GOT3 (cell line): ENCODE measurements at regions not wholly inside any gene's neighbourhood (a gene's known extent, or its start where the extent isn't known, plus 50 kb on each side); places are given as distances from the start of the nearest gene placed in this dataset.
"Not testable (repeated sequence)": the region's sequence is repeated elsewhere in the genome, so short reads cannot be mapped to it uniquely, and the experiment has no call there.

Source experiments
- DNase-seq: peaks from one replicate; lab custom pipeline; 2025; ENCODE audit warnings: mixed read lengths; lab: John Stamatoyannopoulos, UW

DNA sequence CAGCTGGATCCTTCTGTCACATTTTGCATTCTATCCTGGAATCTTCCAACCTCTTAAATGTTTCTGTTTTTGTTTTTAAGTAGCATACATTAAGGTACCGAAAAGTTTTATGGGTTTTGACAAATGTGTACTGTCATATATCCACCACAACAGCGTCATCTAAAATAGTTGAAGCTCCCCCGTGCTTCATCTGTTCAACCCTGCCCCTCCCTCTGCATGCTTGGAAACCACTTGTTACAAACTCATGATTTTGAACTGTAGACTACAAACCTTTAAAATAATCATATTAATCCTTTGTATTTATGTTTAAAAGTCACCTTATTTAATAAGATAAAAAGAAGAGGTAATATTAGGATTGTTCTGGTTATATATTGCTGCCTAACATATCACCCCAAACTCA lies 182.8 kb upstream of the SMIM30 start:
- no peak for DNase-seq

DNA sequence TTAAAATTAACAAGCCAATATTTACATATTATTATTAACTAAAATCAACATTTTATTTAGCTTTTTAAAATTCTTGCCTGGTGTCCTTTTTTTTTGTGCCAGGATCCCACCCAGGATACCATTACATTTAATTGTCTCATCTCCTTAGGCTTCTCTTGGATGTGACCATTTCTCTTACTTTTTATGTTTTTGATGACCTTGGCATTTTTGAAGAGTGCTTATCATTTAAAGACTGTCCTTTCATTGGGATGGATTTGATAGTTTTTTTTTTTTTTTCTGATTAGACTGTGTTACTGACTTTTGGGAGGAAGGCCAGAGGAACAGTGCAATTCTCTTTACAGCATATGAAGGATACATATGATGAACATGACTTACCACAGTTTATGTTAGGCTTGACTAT lies 181.4 kb upstream of the SMIM30 start:
- no peak for DNase-seq

DNA sequence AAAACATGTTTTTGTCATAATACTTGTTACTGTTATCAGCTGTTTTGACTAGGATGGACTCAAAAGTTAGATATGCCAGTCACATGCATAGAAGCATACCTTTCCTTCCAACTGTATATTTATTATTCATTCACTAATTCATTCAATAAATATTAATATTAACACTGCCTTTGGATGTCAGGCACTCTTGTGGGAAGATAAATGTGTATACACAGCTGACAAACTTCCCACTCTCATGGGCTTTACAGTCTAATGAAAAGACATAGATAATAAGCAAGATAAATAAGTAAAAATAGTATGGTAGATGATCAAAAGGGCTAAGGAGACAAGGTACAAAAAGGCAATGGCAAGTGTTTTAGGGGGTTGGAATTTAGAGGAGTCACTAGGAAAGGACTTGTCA lies 180.1 kb upstream of the SMIM30 start:
- no peak for DNase-seq

DNA sequence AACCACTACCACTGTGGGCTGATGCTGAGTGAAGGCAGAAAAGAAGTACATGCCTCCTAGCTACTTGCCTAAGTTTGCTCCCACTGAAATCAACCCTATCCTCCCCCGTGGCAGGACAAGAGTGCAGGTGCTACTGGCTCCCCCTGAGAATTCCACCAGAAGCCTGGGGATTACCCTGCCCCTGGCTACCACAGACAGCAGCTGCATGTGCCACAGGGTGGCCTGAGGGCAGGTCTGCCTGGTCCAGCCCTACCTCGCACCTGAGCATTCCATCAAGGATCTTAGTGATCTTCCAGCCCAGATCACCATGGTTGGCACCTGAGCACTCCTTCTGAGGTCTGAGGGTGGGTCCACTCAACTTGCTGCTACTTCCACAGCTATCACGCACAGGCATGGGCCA lies 176.4 kb upstream of the SMIM30 start:
- no peak for DNase-seq

DNA sequence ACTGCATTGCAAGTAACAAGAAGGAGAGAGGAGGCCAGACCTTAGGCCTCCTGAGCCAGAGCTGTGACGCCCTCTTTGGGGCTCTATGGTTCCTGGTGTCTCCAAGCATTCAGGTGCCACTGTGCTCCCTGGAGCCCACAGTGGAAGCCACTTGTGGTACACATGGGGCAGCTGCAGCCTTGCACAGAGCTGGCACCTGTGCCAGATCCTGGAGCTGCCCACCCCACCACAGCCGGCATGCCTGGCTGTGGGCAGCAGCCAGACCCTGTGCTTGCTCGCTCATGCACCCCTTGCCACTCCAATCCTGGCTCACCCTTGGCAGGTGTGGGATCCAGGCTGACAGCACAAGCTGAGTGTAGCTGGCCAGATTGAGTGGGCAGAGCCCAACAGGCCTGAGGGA lies 173.8 kb upstream of the SMIM30 start:
- DNase-seq: no peak

DNA sequence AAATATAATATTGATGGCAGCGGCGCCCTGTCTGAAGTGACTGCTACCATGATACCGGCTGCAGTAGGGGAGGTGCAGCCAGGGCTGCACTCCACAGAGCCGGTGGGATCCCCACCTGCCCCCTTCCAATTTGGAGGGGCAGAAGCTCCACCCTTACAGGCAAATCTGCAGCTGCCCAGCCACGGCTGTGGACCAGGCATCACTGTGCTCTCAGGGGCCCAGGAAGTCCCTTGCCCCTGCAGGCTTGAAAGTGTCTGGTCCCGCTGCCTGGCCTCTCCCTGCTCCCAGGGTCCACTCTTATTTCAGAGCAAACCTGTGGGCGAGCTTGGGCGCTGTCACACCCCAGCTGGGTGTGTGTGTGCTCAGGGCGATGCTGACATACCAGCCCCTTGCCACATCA lies 172.7 kb upstream of the SMIM30 start:
- DNase-seq: no peak

DNA sequence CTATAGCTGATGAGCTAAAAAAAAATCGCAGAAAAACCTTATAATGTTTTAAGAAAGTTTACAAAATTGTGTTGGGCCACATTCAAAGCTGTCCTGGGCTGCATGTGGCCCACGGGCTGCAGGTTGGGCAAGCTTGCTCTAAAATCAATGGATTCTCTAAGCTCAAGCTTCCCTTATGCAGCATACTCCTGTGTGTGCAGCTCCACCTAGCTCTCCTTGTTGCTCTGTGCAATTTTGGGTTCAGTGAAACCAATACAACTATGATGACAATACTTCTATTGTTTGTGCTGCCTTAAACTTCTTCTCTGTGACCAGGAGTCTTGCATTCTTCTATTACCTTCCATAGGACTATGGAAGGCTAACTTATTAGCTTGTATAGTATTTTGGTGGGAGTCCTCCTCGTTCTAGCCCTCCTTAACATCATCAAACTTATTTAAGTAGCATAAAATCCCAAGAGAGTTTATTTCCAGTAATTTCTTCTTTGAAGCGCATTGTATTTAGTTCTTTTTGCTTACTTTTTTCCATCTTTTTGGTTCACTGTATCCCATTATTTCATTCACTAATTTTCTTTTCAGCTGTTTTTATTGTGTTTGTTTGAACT lies 170.9 kb upstream of the SMIM30 start:
- DNase-seq: no peak

DNA sequence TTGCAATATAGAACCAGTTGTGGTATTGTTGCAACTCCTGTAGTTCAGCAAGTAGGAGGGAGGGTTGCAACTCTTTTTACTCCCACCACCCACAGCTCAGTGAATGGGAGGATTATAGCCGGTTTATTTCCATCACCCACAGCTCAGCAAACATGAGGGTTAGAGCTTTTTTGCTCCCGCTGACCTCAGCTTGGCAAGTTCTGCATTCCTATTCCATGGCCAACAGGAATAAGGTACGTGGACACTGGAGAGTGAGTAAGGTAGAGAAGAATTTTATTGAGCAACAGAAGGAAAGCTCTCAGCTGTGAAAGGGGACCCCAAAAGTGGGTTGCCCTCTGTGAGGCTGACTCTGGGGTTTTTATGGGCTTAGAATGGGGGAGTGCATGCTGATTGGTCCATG lies 167.1 kb upstream of the SMIM30 start:
- no peak for DNase-seq

DNA sequence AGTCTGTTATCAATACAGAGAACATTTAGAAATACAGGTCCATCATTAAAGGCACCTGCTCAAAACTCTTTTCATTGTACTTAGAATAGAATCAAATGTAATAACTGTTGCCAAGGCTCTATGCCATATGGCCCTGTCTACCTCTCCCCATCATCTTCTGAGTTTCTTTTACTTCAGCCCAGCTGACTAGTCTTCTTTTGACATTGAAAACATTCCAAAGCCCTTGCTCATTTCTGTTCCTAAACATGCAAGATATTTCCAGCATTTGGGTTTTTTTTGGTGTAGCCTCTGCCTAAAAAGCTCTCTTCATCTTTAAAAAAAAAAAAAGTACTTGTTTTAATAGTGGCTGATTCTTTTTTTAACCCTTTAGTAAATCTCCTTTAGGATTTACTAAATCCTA lies 165.5 kb upstream of the SMIM30 start:
- no peak for DNase-seq

DNA sequence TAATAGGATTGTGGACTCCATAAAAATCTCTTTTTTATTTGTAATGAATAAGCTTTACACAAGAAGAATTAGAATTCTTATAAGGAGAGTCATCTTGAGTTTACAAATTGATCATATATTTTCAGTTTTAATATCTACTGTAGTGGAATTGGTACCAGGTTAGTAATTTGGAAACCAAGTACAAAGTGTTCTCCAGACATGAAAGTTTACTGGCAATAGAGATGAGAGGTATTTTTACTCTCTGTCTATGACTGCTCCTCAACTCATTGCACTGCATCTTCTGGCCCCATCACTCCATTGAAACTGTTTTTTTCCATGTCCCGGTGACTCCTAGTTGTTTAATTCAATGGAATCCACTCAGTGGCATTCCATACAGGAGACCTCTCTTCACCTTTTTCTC lies 164.5 kb upstream of the SMIM30 start:
- no peak for DNase-seq

DNA sequence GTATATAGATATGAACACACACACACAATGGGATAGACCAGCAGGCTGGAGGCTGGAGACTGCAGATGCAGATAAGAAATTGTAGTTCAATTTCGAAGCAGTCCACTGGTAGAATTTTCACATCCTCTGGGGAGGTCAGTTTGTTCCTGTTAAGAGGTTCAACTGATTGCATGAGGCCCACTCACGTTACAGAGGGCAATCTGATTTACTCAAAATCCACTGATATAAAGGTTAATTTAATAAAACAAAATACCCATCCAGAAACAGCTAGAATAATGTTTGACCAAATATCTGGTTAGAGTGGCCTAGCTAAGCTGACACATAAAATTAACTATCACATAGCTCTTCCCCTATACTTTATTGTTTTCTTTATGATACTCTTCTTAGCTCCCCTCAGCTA lies 162.9 kb upstream of the SMIM30 start:
- DNase-seq: no peak

DNA sequence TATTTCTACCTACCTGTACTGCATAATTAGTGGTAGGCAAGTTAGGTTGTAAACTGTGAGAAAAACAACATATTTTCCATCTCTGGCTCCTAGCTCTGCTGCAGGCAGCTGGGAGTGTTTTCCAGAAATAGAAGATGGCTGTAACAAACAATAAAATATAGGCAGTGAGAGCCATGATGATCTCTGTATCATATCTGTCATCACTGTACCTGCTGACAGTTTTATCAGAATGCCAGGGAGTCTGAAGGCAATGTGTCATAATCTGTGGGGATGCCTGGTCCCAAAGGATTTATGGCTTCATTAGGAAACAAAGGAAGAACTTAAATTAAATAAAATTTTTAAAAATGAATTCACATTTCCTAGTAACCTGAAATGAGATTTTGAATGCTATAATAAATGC lies 160.9 kb upstream of the SMIM30 start:
- no peak for DNase-seq

DNA sequence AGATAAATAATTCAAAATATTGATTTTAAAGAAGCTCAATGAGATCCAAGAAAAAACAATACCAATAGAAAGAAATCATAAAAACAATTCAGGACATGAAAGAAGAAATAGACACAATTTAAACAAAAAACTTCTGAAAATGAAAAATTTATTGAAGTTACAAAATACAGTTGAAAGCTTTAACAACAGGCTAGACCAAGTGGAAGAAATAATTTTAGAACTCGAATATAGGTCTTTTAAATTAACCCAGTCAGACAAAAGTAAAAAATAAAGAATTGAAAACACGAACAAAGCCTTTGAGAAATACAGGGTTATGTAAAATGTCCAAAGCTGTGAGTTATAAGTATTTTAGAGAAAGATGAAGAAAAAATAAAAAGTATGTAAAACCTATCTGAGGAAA lies 152.4 kb upstream of the SMIM30 start:
- no peak for DNase-seq

DNA sequence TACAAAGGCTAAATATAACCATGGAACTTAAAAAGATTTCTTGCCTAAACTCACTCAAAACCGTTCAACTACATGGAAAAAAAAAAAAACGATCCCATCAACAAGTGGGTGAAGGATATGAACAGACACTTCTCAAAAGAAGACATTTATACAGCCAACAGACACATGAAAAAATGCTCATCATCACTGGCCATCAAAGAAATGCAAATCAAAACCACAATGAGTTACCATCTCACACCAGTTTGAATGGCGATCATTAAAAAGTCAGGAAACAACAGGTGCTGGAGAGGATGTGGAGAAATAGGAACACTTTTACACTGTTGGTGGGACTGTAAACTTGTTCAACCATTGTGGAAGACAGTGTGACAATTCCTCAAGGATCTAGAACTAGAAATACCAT lies 151.2 kb upstream of the SMIM30 start:
- not testable (repeated sequence) for DNase-seq

DNA sequence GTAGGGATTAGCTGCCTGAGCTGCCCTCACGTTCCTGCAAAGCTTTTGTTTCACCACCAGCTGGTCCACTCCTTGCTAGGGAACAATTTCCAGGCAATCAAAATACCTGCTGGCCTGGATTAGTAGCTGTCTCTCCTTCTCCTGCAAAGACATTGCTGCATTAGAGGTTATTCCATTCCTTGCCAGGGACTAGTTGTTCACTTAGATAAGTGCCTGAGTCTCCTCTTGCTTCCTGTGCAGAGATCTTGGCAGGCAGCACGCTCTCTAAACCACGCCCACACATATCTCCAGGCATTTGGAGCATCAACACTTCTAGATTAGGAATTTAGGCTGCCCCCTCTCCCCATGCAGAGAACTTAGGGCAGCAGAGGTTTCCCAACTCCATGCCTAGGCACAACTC lies 150.4 kb upstream of the SMIM30 start:
- DNase-seq: no peak

DNA sequence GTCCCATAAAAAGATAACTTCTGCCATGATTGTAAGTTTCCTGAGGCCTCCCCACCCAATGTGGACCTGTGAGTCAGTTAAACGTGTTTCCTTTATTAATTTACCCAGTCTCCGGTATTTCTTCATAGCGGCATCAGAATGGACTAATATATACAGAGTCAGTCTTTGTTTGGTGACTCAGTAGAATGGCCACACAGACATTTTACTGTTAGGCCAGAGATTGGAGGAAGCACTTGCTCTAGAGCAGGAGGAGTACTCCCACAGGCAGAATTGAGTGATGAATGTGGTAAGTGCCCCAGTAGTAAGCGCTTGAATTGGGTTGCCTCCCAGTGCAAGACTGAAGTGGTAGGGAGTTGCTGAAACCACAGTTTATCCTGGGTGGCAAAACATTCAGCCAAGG lies 149.5 kb upstream of the SMIM30 start:
- no peak for DNase-seq

DNA sequence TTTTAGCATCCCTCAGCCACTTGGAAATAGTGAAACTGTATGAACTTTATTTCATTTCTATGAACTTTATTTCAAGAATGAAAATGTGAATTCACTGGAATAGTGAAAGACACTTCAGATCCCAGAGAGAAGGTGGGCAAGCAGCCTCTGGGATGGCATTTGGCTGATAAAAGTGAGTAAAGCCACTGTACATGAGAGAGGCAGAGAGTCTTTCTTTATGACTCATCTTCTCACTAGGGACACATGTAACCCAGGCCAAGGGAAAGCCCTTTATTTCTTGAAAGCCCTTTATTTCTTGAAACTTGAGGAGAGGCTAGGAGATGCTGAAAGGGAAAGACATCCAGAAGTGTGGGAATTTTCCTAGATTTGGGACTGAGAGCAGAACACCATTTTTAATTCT lies 148.9 kb upstream of the SMIM30 start:
- no peak for DNase-seq

DNA sequence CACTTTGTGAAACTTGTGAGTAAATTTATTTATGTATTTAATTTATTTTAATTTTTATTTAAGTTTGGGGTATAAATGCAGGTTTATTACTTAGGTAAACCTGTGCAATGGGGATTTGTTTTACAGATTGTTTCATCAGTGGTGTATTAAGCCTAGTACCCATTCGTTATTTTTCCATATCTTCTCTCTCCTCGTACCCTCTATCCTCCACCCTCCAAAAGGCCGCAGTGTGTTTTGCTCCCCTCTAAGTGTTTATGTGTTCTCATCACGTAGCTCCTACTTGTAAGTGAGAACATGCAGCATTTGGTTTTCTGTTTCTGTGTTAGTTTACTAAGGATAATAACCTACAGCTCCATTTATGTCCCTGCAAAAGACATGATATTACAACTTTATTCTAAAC lies 145.4 kb upstream of the SMIM30 start:
- no peak for DNase-seq

DNA sequence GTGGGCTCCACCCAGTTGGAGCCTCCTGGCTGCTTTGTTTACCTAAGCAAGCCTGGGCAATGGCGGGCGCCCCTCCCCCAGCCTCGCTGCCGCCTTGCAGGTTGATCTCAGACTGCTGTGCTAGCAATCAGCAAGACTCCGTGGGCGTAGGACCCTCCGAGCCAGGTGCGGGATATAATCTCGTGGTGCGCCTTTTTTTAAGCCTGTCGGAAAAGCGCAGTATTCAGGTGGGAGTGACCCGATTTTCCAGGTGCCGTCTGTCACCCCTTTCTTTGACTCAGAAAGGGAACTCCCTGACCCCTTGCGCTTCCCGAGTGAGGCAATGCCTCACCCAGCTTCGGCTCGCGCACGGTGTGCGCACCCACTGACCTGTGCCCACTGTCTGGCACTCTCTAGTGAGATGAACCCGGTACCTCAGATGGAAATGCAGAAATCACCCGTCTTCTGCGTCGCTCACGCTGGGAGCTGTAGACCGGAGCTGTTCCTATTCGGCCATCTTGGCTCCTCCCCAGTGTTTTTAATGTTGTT lies 144.9 kb upstream of the SMIM30 start:
- DNase-seq: not testable (repeated sequence)

DNA sequence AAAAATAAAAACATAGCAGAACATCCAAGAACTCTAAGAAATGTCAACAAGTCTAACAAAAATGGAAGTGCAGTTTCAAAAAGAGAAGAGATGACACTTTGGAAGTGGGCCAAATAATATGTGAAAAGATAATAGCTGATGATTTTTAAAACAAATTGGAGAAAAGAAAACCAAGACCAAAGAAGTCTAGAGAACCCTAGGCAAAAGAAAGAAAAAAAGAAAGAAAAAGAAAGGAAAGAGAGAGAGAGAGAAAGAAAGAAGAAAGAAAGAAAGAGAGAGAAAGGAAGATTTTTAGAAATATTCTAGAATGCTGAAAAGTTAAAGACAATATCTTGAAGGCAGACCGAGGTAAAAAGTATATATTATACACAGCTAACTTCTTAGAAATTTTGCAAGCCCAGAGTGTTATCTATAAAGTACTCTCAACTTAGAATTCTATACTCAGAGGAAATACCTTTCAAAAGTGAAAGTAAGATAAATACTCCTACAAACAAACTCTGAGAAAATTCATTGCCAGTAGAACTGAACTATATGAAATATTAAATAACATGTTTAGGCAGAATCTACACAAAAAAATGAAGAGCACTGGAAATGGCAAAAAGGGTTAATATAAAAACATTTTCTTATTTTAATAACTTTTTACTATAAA lies 138.7 kb upstream of the SMIM30 start:
- no peak for DNase-seq

DNA sequence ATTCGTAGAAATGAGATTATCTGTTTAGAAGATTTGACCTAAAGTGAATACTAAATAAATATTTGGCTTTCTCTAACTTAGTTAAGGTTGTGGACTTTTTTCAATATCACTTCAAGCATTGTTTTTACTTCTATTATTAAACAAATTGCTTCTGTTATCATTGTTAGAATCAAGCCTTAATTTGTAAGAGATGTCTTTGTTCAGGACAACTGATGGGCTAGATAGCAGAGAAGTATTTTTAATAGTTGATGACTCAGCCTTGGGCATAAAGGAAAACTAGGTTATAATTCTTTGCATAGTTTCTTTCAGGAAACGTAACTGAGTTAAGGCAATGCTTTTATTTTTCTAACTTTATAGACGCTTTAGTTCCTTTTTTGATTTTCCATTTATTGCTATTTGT lies 128.8 kb upstream of the SMIM30 start:
- no peak for DNase-seq

DNA sequence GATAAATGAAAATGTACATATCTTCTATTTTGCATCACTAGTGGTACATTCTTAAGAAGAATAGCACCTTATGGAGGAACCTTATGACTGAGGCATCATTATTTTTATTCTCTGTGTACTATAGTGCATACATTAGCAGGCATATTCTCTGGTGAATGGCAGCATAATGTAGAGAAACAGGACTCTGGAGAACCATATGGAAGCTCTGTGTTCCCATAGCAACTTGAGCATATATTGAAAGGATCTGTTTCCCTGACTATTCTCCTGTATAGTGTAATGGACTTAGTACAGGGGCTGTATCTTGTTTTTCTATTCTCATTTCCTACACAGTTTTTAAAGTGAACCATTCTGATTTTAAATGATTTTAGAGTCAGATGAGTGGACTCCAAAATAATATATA lies 128.4 kb upstream of the SMIM30 start:
- DNase-seq: no peak

DNA sequence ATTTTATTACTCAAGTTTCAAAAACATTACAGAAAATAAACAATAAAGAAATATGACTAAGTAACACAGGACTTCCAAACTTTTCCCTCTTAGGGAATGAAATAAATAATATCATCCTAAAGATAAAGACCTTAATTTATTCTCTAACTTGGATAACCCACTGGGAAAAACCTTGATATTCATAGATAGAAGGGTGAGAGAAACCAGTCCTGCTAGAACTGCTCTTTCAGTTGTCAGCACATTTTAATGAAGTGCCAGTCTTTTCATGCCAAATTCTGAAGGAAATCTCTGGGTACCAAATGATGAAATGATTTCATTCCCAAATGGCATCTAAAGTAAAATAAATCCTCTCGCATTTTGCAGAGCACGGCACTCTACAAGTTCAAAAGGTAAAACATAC lies 114.5 kb upstream of the SMIM30 start:
- no peak for DNase-seq

DNA sequence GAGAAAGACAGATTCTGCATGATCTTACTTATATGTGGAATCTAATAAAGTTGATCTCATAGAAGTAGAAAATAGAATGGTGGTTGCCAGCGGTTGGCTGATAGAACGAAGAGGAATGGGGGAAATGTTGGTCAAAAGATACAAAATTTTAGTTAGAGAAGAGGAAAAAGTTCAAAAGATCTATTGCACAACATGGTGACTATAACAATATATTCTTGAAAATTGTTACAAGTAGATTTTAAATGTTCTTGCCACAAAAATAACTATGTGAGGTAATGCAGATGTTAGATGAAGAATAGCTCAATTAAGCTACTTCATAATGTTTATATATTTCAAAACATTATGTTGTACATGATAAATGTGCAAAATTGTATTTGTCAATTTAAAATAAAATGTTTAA lies 112.3 kb upstream of the SMIM30 start:
- DNase-seq: no peak
